HEK293T (cell line): ENCODE measurements at regions not wholly inside any gene's neighbourhood (a gene's known extent, or its start where the extent isn't known, plus 50 kb on each side); places are given as distances from the start of the nearest gene placed in this dataset.

Experiments
- CTBP1 ChIP-seq: fragments of 450-650 bp; IDR thresholded peaks from 2 replicates; pipeline ENCODE4 v1.6.1; 2016; ENCODE audit warnings: borderline replicate concordance
- L3MBTL2 ChIP-seq: fragments of 450-650 bp; conservative IDR thresholded peaks from 2 replicates; pipeline ENCODE4 v1.6.1; 2016; ENCODE audit warnings: mild to moderate bottlenecking
- SP1 ChIP-seq: fragments of 450-650 bp; IDR thresholded peaks from 2 replicates; pipeline ENCODE4 v1.6.1; 2017
- ZNF384 ChIP-seq: fragments of 450-650 bp; IDR thresholded peaks from 2 replicates; pipeline ENCODE4 v1.6.1; 2016

DNA sequence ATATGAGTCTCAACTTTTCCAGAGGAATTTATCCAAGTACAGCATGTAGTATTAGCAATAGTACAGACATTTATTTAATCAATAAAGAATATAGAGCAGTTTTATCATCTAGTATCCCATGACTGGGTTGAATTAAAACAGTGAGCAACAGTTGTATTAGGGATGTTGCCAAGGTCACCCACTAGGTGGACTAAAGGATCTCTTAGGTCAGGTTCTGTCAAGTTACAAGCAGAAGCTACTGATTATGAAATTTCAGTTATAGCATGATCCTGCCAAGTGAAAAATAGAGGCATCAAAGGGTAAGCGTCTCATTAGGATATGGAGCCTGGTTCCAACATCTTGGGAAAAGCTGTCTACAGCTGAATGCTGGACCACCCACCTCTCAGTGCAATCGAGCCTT lies 52.1 kb upstream of the LAPTM4A start:
- TF ChIP-seq CTBP1 (no peak), SP1 (no peak), ZNF384 (no peak), L3MBTL2 (no peak)
